Testis (tissue), 2 donors: ENCODE measurements at regions not wholly inside any gene's neighbourhood (a gene's known extent, or its start where the extent isn't known, plus 50 kb on each side); places are given as distances from the start of the nearest gene placed in this dataset.

Source experiments
- CTCF ChIP-seq, 3 experiments: fragments of 450-650 bp in 2 of 3; fragments of 200-600 bp in 1 of 3; sonication (generic) in 1 of 3; IDR thresholded peaks; one replicate each; pipeline ENCODE4 v1.5.1; 2016 to 2019; ENCODE audit warnings: antibody characterized with exemption in 3 of 3, mild to moderate bottlenecking in 2 of 3, moderate library complexity in 1 of 3
- POLR2A ChIP-seq: fragments of 450-650 bp; IDR thresholded peaks from one replicate; pipeline ENCODE4 v1.6.1; 2017; ENCODE audit warnings: antibody characterized with exemption, mild to moderate bottlenecking, moderate library complexity

- TF ChIP-seq CTCF (IDR thresholded peaks at IDR 0.05) = no peak
- TF ChIP-seq POLR2A = no peak
Observed at GRCh38 chr21:32174819-32175218, 104.0 kb downstream of the MIS18A start.
